ENCODE measurements at regions not wholly inside any gene's neighbourhood (a gene's known extent, or its start where the extent isn't known, plus 50 kb on each side); places are given as distances from the start of the nearest gene placed in this dataset.

DNA sequence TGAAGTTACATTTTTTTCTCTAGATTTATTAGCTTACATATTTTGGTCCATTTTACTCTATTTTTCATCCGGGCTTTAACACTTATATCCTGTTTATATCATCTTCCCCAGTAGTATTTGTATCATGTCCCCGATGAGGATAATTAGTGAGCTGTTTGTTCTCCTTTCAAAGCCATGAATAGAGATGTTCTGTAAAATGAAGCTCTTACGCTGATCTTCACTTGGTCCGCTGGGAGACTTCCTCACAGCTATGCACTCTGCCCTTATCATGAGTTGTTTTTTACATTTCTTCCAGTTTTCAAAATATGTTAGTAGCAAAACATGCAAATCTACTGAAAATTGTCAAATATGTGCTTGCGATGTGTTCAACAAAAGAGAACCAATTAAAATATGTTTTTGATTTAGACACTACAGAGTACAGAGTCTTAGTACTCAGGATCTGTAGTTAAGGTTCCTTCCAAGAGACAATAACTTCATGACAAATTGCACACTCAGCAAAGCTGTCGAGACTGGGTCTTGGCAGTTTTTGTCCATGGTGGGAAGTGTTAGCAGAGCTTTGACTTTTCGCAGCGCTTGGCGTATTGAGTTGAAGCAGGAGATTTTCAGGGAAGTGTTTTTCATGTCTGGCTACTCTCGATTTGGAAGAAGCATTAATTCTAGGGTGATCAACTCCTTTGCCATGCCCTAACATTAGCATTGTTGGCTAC, 292.0 kb upstream of the ADAMTS5 start:
- no peak overlapping the region for H3K4me3 ChIP-seq (ENCODE audit: low read depth, low read length)
- TF ChIP-seq, protein P1, sequence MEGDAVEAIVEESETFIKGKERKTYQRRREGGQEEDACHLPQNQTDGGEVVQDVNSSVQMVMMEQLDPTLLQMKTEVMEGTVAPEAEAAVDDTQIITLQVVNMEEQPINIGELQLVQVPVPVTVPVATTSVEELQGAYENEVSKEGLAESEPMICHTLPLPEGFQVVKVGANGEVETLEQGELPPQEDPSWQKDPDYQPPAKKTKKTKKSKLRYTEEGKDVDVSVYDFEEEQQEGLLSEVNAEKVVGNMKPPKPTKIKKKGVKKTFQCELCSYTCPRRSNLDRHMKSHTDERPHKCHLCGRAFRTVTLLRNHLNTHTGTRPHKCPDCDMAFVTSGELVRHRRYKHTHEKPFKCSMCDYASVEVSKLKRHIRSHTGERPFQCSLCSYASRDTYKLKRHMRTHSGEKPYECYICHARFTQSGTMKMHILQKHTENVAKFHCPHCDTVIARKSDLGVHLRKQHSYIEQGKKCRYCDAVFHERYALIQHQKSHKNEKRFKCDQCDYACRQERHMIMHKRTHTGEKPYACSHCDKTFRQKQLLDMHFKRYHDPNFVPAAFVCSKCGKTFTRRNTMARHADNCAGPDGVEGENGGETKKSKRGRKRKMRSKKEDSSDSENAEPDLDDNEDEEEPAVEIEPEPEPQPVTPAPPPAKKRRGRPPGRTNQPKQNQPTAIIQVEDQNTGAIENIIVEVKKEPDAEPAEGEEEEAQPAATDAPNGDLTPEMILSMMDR (IDR thresholded peaks at IDR 0.05; ENCODE audit: borderline replicate concordance, insufficient read depth, low read depth, low read length): no peak

DNA sequence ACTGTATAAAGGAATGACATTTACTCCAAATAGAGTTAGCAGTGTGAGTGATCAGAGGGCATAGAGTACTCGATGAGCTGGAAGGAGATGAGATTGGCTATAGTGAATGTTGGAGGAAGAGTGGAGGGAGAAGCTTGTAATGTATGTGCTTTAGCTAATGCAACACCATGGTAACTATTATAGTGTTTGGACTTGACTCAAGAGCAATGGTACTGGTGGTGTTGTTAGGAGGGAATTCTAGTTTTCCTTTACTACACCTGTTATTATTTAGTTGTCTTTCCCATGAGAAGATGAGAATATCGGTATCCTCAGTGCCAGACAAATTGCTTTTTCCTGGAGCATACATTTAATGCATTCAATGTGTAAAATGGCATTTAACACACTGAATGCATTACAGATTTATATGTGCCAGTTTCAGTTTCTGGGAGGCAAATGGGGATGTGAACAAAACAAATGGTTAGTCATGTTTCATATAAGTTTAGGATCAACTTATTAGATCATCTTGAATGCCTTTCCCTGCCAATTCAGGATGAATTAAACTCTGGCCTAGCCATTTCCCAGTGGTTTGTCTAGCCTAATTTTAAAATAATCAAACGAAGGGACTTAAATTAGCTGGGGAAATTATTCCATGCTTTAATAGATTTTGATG, 291.1 kb upstream of the ADAMTS5 start:
- TF ChIP-seq, protein P1 (IDR thresholded peaks at IDR 0.05; ENCODE audit: borderline replicate concordance, insufficient read depth, low read depth, low read length): no peak
- H3K4me3 ChIP-seq (ENCODE audit: low read depth, low read length): no peak overlapping the region

DNA sequence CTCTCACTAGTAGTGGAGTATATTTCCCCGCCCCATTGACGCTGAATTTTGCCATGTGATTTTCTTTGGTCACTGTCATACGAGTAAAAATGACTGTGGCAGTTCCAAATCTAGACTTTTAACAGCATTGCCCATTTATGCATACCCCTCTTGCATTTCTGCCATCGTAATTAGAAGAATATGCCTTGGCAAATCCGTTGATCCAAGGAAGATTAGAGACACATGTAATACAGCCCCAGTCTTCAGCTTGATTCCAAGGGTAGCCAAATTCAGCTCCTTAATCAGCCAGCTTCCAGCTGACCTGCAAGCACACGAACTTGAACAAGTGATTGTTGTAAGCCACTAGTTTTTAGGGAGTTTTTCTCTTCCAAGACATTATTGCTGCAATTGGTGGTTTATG, 290.3 kb upstream of the ADAMTS5 start:
- TF ChIP-seq, protein P1 (IDR thresholded peaks at IDR 0.05; ENCODE audit: borderline replicate concordance, insufficient read depth, low read depth, low read length): no peak
- no peak overlapping the region for H3K4me3 ChIP-seq (ENCODE audit: low read depth, low read length)

DNA sequence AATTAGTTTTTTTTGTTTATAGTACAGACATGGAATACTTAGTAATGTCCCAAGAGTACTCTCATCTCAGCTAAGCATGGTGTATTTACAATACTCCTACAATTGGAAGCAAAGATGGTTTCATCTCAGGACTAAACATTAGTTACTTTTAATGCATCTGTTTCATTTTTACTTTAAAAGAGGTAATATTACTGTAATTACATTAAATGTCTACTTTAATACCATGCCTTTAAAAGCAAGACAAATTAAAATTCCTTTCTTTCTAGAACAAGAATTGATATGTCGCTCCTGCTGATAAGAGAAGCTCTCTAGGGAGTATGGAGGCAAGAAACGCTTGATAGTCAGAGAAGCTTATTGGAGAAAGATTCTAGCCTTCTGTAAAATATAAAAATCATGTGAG, 284.9 kb upstream of the ADAMTS5 start:
- TF ChIP-seq, protein P1 (IDR thresholded peaks at IDR 0.05; ENCODE audit: borderline replicate concordance, insufficient read depth, low read depth, low read length): no peak
- no peak overlapping the region for H3K4me3 ChIP-seq (ENCODE audit: low read depth, low read length)

DNA sequence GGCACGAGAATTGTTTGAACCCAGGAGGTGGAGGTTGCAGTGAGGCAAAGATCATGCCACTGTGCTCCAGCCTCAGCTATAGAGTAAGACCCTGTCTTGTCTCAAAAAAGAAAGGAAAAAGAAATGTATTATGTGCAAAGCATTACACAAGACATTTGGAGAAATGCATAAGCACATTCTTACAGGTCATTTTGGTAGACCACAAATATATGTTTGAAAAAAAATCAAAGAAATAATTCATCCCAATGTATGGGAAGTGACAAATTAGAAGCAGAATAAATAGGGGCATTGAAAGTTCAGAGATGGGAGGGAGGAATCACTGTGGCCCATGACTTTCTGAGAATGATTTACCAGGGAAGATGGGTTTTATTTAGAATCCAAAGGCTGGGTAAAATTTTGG, 283.5 kb upstream of the ADAMTS5 start:
- H3K4me3 ChIP-seq (ENCODE audit: low read depth, low read length): no peak overlapping the region
- TF ChIP-seq, protein P1 (IDR thresholded peaks at IDR 0.05; ENCODE audit: borderline replicate concordance, insufficient read depth, low read depth, low read length): no peak

DNA sequence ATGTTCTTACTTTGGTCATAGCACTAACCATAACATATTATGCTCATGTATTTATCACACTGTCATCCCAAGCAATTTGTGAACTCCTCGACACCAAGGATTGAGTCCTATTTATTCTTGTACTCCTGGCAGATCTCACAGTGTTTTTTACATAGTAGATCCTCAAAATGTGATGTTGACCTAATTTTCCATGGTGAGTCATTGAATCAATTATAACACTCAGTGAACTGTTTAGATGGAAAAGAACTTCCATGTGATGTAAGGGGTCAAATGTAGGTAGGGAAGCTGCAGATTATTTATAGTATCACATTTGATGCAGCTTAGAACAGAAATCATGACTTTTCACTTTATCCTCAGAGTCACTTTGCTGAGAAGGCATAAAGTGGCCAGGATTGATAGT, 281.9 kb upstream of the ADAMTS5 start:
- TF ChIP-seq, protein P1 (IDR thresholded peaks at IDR 0.05; ENCODE audit: borderline replicate concordance, insufficient read depth, low read depth, low read length): no peak
- H3K4me3 ChIP-seq (ENCODE audit: low read depth, low read length): no peak overlapping the region

DNA sequence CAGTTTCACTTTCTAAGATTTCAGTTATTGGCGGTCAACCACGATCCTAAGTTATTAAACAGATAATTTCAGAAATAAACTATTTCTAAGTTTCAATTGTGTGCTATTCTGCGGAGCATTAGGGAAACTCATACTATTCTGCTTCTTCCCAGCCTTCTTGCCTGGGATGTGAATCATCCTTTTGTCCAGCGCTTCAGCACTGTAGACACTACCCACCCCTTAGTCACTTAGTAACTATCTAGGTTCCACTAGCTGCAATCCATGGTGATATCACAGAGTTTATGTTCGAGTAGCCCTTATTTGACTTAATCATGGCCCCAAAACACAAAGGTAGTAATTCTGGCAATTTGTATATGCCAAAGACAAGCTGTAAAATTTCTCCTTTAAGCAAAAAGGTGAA, 279.9 kb upstream of the ADAMTS5 start:
- TF ChIP-seq, protein P1 (IDR thresholded peaks at IDR 0.05; ENCODE audit: borderline replicate concordance, insufficient read depth, low read depth, low read length): no peak
- no peak overlapping the region for H3K4me3 ChIP-seq (ENCODE audit: low read depth, low read length)
